Activated effector memory CD4-positive, alpha-beta T cell treated with anti-CD3 and anti-CD28 coated beads, Interleukin-2, amount 50 U/mL, for 16 hours (primary cell): ENCODE measurements at regions not wholly inside any gene's neighbourhood (a gene's known extent, or its start where the extent isn't known, plus 50 kb on each side); places are given as distances from the start of the nearest gene placed in this dataset.

Source experiments
- DNase-seq: peaks from one replicate; pipeline ENCODE4 v3.0.0-alpha.2; 2020

DNA sequence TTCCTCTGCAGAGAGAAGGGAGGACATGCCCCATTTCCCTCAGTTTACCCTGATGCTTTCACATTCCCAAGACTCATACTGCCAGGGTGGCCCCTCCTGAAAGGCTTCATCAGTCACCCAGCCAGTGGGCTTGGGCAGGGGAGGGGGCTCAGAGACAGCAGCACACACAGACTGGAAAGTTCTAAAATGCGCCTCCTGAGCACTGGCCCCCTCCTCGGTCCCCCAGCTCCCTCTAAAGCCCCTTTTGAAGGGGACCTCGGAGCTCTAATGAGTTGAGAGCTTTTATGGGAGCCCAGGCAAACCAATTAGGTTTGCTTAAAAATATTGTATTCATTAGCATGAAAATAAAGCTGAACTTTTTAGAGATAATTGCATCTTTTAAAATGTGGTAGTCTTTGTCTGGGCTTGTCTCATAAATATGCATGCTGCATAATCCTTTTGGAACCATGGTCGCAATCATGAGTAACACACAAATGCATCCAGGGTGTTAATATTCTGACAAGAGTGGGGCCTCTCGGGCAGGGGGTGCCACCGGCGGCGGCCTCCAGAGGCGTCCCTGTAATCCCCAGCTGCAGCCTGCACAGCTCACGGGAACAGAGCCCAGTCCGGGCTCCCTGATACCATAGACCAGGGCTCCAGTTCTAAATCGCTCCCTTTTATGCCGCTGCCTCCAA lies 78.5 kb downstream of the RPLP1 start:
- no peak for DNase-seq

DNA sequence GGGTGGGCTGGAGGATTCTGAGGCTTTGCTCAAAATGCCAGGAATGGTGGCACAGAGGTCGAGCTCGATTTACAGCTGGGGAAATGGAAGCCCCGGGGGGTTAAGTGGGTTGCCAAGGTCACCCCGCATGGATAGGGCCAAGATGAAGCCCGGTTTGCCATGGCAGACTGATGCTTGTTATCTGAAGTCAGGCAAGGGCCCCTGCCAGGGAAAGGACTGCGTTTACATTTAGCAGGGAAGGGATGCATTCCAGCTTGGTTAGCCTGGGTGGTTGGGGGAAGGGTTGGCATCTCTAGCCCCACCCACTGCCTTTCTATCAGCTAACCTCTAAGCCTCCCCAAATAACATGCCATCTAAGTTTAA lies 79.0 kb downstream of the RPLP1 start:
- DNase-seq: no peak

DNA sequence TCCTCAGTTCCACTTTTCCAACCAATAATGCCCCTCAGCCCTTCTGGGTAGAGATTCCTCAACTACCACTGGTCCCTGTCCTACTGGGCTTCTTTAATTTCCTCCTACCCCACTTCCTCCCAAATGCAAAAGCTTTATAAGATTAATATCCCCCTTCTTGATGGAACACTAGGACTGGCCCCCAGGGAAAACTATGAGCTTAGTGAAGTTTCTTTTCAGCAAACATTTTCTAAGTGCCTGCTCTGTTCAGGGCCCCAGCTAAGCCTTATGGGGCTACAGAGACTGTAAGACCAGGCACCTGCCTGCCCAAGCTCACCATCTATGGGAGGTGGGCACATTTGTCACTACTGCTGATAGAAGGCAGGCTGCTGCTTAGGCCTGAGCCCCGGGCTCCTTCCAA lies 79.4 kb downstream of the RPLP1 start:
- no peak for DNase-seq

DNA sequence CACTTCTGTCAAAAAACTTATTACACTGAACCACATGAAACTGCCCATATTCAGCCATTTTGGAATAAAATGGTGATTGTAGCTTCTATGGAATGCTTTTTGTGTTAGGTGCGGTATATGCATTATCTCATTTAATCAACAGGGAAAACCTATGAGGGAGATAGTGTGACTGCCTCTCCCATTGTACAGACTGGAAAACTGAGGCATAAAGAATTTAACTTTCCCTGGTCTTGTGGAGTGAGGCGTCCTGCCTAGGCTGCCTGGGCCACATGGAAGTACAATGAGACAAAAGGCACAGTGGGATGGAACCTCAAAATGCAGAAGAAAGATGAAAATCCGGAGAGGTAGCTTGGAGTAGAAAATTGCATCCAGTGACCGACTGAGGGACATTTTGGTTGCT lies 80.2 kb downstream of the RPLP1 start:
- no peak for DNase-seq

DNA sequence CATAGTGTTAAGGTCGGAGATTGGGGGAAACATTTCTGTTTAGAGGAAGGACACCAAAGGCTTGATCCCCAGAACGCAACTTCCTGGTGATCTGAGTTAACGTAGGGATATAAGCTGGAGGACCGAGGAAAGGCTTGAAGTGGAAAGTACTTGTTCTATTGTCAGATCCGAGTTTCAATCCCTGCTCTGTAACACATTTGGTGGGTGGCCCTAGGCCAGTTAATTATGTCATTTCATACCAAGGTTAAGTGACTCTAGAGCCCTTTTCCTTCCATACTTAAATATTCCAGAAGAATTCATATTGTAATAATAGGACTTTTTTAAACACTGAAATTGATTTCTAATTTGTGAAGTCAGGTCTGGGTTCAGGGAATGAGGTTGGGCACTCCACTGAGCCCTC lies 80.9 kb downstream of the RPLP1 start:
- no peak for DNase-seq

DNA sequence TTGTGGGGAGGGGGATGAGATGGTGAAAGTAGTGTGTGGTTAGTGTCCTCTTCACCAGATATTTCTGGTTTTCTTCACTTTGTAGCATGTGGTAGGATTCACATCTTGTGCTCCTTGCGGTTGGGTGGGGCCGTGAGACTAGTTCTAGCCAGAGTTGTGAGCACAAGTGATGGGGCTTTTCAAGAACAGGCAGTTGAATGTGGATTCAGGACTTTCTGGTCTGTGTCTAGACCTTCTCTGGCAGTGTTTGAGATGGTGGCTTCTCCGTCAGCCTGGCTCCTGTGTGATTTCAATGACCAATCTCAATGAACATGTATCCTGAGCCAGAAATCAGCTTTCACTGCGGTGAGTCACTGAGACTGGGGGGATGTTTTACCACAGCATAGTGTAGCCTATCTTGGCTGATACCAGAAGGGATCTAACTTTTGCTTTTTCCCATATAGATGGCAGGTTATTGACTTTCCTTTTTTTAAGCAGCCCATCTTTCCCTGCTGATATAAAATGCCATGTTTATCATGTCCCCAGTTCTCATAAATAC lies 82.6 kb downstream of the RPLP1 start:
- no peak for DNase-seq

DNA sequence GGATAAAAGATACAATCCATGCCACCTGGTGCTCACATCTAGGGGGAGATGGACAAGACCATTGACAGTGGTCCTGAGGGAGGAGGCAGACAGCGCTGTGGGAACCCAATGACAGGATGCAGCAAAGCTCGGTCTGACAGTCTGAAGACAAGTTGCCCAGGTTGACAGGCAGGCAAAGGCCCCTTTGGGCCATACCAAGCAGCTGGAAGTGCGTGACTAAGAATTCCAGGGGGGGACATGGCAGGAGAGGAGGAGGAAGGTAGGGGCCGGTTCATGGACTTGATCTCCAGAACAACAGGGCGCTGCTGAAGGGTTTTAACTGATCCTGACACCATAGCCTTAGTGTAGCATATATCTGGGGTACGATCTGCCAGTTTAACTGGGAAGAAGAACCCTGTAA lies 83.4 kb downstream of the RPLP1 start:
- no peak for DNase-seq

DNA sequence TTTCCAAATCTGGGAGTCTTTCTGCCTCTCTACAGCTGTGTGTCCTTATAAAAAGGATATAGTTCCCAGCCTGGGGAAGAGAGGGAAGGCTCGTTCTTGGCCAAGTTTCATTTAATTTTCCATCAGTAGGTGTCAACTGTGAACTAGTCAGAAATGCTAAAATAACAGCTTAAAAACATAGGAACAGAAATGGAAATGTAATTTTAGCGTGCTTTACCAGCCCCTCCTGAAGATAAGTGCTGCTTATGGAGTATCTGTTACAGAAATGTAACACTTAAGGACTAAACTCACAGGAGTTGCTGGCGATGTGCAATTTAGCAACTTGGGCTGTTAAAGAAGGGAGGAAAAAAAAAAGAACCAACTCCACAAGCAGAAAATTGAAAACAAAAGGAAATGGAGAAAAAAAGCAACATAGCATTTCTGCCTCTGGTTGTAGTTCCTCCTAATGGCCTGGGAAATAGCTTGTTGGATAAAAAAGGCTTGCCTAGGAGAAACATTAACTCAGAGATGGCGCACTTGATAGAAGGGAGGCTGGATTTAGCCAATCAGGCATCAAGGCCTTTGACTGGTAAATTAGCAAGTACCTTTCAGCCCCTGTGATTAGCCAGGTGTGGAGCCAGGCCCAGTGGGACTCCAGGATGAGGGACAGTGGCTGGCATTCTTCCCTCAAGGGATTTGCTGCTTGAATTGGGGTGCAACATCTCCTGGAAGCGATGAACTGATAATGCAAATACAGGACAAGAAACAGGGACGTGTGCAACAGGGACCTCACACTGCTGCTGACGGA lies 84.3 kb downstream of the RPLP1 start:
- no peak for DNase-seq

DNA sequence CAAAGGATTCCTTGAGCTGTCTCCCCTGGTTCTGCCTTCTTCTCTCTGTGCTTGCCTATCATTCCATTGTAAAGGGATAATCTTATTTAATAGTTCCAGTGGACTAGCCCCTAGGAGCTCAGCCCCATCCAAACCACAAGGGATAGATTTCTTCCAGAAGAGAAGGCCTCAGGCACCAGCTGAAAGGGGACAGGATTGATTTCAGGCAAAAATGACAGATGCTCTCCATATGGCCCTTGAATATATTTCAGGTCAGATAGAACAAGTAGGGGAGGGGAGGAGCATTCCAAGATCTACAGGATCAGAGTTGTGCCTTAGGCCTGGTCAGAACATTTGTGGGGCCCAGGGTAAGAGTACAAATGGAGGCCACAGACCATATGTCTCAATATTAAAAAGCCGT lies 85.3 kb downstream of the RPLP1 start:
- no peak for DNase-seq

DNA sequence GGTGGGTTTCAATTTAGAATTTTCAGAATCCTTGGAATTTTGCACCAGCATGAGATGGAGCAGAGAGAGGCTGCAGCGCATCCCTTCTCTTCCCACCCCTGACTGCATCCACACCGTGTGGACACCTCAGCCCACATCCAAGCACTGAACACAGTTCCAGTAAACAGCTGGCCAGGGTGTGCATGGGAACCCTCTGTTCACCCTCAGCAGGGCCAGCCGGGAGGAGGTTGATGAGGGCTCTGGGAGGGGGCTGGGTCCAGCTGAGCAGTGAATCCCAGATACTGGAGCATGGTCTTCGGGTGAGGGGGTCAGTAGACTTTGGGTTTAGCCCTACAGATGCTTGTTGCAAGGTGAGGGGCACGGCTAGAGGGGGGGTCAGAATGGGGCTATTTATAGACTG lies 85.8 kb downstream of the RPLP1 start:
- no peak for DNase-seq

DNA sequence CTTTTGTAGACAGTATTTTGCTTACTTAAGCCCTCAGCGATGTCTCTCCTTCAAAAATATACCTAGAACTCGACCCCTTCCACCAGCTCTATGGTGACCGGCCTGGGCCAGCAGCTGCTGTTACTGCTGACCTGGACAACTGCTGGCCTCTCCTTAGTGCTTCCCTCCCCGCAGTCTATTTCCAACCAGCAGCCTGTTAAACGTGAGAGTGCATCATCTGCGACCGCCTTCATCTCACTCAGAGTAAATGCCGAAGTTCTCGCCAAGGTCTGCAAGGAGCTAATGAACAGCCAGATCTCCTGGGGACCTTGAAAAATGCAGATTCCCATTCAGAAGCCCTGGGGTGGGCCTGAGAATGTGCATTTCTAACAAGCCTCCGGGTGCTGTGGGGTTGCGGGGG lies 86.7 kb downstream of the RPLP1 start:
- DNase-seq: no peak

DNA sequence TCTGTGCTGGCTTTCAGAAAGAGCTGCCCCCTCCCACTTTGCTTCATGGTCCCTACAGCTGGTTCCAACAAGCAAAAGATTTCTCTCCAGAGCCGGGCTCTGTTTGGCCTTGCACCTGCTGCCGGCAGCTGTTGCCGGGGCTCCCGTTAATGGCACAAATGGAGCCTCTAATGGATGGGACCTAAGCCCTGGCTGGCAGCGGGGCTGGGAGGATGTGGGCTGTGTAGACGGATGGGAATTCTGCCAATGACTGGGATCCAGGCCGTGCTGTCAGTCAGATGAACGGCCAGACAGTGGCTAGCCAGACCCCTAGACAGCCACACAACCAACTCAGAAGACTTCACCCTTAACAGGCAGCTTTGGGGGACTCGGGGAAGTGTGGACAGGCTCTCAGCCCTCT lies 88.0 kb downstream of the RPLP1 start:
- DNase-seq: no peak

DNA sequence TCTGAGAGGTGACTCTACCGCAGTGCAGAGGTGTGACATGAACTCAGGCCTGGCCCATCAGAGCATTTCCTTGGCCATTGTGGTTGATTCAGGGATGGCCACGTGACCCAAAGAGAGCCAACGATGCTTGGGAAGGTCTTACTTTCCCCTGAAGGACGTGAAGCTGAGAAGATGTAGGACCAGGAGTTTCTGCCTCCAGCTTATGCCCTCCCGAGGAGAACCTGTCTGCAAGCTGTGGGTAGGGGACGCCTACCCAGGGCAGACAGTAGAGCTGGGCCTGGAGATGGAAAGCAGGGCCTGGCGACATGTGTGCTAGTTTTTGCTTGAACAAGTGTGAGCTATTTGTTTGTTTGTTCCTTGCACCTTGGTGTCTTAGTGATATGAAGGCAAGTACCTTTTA lies 89.4 kb downstream of the RPLP1 start:
- DNase-seq: no peak

DNA sequence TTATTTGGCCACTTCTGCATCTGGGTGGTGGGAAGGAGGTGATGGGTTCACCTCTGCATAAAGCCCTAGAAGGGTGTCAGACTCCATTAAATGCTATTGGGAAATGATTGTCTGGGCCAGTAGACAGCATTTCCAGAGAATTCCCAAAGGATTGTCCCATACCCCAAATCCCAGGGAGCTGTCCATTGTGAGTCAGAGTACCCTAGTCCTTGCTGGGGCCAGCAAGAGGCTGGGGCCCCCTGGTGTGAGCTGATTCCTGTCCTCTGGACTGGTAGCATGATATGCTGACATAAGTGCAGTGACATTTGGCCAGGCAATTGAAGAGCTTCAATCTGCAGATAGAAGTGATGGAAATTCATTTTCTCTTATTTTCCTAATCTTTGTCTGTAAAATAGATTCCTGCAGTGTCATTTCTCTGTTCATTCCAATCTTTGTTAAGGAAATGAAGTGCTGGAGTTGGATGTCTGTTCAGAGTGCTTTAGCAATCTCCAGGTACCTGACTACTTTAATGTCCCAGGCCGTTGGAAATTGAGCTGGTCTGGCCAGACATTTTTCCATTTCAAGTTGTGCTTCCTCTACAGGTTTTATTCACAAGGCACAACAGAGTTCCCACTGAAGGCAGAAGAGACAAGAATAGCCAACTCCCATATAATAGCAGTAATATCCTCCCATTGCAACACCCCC lies 91.2 kb downstream of the RPLP1 start:
- DNase-seq: no peak

DNA sequence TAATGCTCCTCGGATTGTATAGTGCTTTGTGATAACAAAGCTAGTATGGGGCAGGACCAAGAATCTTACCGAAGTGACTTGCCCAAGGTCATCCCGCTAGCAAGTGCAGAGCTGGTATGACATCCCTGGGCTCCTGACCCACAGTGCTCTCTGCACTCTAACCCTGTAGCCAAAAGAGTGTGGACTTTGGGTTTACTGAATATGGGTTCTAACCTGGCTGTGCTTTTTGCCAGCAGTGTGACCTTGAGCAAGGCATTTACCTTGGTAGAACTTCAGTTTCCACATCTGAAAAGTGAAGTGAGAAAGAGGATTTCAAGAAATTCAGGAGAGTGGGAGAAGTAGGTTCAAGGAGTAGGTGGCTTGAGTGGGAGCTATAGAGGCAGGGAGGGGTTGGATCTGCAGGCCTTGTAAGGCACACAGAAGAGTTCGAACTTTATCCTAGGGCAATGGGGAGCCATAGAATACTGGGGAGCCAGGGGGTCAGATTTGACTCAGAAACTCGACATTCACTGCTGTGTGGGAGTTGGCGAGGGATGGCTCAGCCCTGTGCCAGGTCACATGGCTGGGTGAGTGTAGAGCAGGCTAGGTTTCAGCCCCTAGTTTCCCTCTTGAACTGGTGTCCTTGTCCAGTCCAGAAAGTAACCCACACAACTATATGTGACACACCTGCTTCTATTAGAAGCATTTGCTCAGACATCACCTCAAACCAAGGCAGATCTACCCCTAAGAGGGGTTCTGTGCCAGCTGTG lies 91.9 kb downstream of the RPLP1 start:
- no peak for DNase-seq

DNA sequence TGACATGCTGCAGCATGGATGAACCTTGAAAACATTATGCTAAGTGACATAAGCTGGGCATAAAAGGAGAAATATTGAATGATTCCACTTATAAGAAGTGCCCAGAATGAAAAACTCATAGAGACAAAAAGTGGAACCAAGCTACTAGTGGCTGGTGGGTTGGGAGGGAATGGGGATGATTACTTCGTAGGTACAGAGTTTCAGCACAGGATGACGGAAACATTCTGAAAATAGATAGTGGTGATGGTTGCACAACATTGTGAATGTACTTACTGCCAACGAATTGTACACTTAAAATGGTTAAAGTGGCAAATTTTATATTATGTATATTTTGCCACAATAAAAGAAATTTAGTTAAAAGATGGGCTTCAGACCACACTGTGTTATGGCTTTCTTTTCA lies 93.6 kb downstream of the RPLP1 start:
- DNase-seq: no peak

DNA sequence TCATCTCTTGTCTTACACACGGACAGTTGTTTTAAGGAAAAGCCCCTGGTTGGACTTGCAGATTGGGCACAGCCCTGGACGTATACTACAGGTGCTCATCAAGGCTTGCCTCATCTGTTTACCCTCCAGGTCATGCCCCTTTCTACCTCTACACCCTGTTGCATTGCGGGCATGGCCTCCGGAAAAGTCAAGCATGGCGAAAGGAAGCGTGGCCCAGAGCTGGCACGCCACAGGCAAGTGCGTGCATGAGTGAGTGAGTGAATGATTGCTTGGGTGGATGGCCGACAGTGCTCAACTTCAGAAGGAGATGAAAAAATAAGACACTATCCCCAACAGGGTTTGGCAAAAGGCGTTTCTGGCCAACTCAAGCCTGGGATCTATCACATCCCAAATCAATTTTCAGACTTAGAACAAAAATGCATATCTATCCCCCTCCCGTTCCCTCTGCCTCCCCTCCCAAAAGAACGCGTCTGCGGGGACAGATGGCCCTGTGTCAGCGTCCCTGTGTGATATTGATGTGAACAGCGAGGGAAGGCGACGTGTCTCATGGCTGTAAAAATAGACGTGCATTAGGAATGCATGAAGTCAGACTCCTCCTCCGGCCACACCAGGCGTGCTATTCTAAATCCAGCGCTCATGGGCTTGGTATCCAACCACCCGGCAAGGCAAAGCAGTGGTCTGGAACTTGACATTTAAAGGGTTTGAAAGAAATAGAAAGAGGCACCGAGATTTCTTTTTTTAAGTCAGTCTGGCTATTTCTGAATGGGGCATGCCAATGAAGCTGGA lies 96.0 kb downstream of the RPLP1 start:
- DNase-seq: no peak

DNA sequence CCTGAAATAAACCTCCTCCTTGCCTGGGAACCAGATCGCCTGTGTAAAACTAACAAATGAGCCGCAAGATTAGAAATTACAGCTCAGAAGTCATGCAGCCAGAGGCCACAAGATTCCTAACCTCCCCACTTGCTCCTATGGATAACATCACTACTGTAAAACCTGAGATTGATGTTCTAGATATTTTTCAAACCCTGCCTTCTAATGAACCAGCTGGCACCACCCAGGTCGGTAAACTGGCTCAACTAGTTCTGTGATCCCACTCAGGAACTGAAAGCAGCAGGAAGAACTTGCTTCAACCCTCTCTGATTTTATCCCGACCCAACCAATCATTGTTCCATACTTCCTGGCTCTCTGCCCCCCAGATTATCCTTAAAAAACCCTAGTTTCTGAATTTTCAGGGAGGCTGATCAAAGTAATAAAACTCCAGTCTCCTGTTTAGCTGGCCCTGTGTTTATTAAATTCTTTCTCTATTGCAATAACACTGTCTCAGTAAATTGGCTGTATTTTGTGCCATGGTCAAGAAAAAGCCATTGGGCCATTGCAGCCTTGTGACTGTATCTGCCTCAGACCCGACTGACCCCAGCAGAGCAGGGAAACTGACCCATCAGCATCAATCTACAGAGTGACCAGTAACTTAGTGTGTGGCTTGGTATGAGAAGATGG lies 98.9 kb downstream of the RPLP1 start:
- DNase-seq: no peak

DNA sequence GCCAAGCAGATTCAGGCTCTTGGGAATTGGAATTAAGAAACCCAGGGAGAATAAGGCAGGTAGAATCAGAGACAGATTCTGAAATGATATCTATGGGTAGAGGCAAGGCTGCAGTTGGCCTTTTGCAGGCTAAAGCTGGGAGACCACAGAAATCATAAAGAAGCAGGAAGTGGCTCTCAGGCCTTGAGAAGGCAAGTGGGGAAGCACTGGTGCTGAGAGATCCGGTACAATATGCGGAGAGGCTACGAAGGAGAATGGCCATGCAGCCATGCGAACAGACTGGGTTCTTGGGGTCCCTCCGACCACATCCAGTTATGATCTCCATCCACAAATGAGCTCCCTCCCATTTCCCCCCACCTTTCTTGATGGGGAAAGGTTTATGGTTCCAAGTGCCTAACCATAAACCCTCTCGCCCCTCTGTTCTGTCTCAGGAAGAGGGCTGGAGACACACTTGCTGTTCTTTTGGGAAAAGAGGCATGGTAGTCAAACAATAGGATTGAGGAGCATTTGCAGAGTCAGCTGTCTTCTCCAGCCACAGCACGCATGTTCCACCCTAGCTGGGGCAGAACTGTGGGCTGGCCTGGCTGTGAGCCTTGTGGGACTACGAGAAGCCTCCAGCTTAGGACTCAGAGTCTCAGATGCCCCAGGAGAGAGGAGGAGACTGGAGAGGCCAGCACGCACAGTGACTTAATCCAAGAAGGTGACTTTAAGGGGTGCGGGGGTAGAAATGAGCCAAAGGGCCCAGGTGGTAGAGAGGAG lies 99.6 kb downstream of the RPLP1 start:
- DNase-seq: no peak

DNA sequence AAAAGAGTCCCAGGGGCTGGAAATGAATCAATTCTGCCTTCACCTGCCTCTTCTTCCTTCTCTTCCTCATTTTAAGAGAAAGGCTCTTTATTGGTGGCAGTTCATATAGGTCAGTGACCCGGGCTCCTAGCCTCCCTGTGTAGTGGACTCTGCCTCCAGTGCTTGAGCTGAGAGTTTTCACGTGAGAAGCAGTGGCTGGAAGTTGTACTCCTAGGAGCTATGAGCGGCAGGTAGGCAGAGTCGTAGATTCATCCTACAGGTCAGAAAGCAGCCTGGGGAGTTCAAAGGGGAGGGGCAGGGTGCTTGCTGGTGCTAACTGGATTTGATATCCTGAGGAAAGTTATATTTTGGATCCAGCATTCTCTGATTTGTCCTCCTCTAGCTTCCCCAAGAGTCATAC lies 101.1 kb downstream of the RPLP1 start:
- DNase-seq: no peak
